ENCODE measurements at regions not wholly inside any gene's neighbourhood (a gene's known extent, or its start where the extent isn't known, plus 50 kb on each side); places are given as distances from the start of the nearest gene placed in this dataset.

GRCh38 chr5:130335117-130335516, 430.9 kb downstream of the CHSY3 start:
- TF ChIP-seq CREB1 (IDR thresholded peaks at IDR 0.05) (no peak), CREB1 (CRISPR knock-in tag; IDR thresholded peaks at IDR 0.05) (no peak), POLR2AphosphoS2 (IDR thresholded peaks at IDR 0.05; ENCODE audit: low read length) (no peak), JUNB (CRISPR knock-in tag; conservative IDR thresholded peaks at IDR 0.05) (no peak), NRF1 (conservative IDR thresholded peaks at IDR 0.05 in 1 of 2, IDR thresholded peaks at IDR 0.05 in 1 of 2) (no peak), ZNF830 (CRISPR knock-in tag; IDR thresholded peaks at IDR 0.05) (no peak), CTCF (IDR thresholded peaks at IDR 0.05 in 2 of 3, conservative IDR thresholded peaks at IDR 0.05 in 1 of 3; ENCODE audit: insufficient read depth in 2 of 3, low read depth in 1 of 3, low read length in 3 of 3) (no peak), KAT7 (CRISPR knock-in tag; IDR thresholded peaks at IDR 0.05; ENCODE audit: borderline replicate concordance) (no peak), POLR2A (conservative IDR thresholded peaks at IDR 0.05) (no peak), BRF1 (IDR thresholded peaks at IDR 0.05; ENCODE audit: borderline replicate concordance, extremely low read depth, insufficient read length) (no peak), STAT5B (CRISPR knock-in tag; IDR thresholded peaks at IDR 0.05) (no peak), ZNF584 (CRISPR knock-in tag; IDR thresholded peaks at IDR 0.05; ENCODE audit: low read depth) (no peak)
- TF ChIP-seq, protein P1, sequence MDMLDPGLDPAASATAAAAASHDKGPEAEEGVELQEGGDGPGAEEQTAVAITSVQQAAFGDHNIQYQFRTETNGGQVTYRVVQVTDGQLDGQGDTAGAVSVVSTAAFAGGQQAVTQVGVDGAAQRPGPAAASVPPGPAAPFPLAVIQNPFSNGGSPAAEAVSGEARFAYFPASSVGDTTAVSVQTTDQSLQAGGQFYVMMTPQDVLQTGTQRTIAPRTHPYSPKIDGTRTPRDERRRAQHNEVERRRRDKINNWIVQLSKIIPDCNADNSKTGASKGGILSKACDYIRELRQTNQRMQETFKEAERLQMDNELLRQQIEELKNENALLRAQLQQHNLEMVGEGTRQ (CRISPR knock-in tag; IDR thresholded peaks at IDR 0.05), result no peak
